ENCODE measurements at regions not wholly inside any gene's neighbourhood (a gene's known extent, or its start where the extent isn't known, plus 50 kb on each side); places are given as distances from the start of the nearest gene placed in this dataset.

GRCh38 chr17:12402963-12403622 lies 262.6 kb upstream of the MYOCD start:
- no peak for TF ChIP-seq ZNF232 (CRISPR knock-in tag; IDR thresholded peaks at IDR 0.05)
- no peak for TF ChIP-seq JAZF1 (CRISPR knock-in tag; IDR thresholded peaks at IDR 0.05)
- no peak for TF ChIP-seq TEAD1 (CRISPR knock-in tag; IDR thresholded peaks at IDR 0.05)
- TF ChIP-seq RORB (CRISPR knock-in tag; IDR thresholded peaks at IDR 0.05) = no peak
- TF ChIP-seq, protein P1, sequence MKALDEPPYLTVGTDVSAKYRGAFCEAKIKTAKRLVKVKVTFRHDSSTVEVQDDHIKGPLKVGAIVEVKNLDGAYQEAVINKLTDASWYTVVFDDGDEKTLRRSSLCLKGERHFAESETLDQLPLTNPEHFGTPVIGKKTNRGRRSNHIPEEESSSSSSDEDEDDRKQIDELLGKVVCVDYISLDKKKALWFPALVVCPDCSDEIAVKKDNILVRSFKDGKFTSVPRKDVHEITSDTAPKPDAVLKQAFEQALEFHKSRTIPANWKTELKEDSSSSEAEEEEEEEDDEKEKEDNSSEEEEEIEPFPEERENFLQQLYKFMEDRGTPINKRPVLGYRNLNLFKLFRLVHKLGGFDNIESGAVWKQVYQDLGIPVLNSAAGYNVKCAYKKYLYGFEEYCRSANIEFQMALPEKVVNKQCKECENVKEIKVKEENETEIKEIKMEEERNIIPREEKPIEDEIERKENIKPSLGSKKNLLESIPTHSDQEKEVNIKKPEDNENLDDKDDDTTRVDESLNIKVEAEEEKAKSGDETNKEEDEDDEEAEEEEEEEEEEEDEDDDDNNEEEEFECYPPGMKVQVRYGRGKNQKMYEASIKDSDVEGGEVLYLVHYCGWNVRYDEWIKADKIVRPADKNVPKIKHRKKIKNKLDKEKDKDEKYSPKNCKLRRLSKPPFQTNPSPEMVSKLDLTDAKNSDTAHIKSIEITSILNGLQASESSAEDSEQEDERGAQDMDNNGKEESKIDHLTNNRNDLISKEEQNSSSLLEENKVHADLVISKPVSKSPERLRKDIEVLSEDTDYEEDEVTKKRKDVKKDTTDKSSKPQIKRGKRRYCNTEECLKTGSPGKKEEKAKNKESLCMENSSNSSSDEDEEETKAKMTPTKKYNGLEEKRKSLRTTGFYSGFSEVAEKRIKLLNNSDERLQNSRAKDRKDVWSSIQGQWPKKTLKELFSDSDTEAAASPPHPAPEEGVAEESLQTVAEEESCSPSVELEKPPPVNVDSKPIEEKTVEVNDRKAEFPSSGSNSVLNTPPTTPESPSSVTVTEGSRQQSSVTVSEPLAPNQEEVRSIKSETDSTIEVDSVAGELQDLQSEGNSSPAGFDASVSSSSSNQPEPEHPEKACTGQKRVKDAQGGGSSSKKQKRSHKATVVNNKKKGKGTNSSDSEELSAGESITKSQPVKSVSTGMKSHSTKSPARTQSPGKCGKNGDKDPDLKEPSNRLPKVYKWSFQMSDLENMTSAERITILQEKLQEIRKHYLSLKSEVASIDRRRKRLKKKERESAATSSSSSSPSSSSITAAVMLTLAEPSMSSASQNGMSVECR (CRISPR knock-in tag; IDR thresholded peaks at IDR 0.05; ENCODE audit: borderline replicate concordance) = no peak
- TF ChIP-seq AR (CRISPR knock-in tag; IDR thresholded peaks at IDR 0.05) = no peak
- no peak for TF ChIP-seq GABPB1 (CRISPR knock-in tag; IDR thresholded peaks at IDR 0.05)
- no peak for TF ChIP-seq TP53 (CRISPR knock-in tag; IDR thresholded peaks at IDR 0.05)
- TF ChIP-seq ATF6 (CRISPR knock-in tag; IDR thresholded peaks at IDR 0.05) = no peak
- TF ChIP-seq, protein P2, sequence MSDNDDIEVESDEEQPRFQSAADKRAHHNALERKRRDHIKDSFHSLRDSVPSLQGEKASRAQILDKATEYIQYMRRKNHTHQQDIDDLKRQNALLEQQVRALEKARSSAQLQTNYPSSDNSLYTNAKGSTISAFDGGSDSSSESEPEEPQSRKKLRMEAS (CRISPR knock-in tag; IDR thresholded peaks at IDR 0.05) = no peak
- TF ChIP-seq, protein P3, sequence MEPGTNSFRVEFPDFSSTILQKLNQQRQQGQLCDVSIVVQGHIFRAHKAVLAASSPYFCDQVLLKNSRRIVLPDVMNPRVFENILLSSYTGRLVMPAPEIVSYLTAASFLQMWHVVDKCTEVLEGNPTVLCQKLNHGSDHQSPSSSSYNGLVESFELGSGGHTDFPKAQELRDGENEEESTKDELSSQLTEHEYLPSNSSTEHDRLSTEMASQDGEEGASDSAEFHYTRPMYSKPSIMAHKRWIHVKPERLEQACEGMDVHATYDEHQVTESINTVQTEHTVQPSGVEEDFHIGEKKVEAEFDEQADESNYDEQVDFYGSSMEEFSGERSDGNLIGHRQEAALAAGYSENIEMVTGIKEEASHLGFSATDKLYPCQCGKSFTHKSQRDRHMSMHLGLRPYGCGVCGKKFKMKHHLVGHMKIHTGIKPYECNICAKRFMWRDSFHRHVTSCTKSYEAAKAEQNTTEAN (CRISPR knock-in tag; IDR thresholded peaks at IDR 0.05) = no peak
- TF ChIP-seq STAT6 (CRISPR knock-in tag; conservative IDR thresholded peaks at IDR 0.05; ENCODE audit: low read depth) = no peak
- no peak for TF ChIP-seq CBFB (CRISPR knock-in tag; IDR thresholded peaks at IDR 0.05; ENCODE audit: low read depth)
- no peak for TF ChIP-seq SP1 (CRISPR knock-in tag; conservative IDR thresholded peaks at IDR 0.05)
- no peak for TF ChIP-seq ESRRA (CRISPR knock-in tag; IDR thresholded peaks at IDR 0.05; ENCODE audit: borderline replicate concordance)
- no peak for TF ChIP-seq NFATC4 (CRISPR knock-in tag; IDR thresholded peaks at IDR 0.05)
- no peak for TF ChIP-seq CREB1 (CRISPR knock-in tag; IDR thresholded peaks at IDR 0.05)
- no peak for TF ChIP-seq E2F5 (CRISPR knock-in tag; IDR thresholded peaks at IDR 0.05)
- TF ChIP-seq, protein P4, sequence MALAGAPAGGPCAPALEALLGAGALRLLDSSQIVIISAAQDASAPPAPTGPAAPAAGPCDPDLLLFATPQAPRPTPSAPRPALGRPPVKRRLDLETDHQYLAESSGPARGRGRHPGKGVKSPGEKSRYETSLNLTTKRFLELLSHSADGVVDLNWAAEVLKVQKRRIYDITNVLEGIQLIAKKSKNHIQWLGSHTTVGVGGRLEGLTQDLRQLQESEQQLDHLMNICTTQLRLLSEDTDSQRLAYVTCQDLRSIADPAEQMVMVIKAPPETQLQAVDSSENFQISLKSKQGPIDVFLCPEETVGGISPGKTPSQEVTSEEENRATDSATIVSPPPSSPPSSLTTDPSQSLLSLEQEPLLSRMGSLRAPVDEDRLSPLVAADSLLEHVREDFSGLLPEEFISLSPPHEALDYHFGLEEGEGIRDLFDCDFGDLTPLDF (CRISPR knock-in tag; IDR thresholded peaks at IDR 0.05) = no peak
- Mint-ChIP-seq H3K4me3 (no peak overlapping the region), H3K4me1 (no peaks in the 10 kb centered on the region), H3K27ac (no peak overlapping the region), H3K9me3 (0 out of 2 replicates have a peak, but pooled peaks cover 4% of the 10 kb centered on the region), H3K36me3 (no peaks in the 10 kb centered on the region), H3K27me3 (ENCODE audit: low read depth) (no peaks in the 10 kb centered on the region)
- ChIA-PET POLR2A (no interaction called here), CTCF (no interaction called here)
- DNase-seq (ENCODE audit: low spot score) (no peak), ATAC-seq (no peak)

Measured in WTC11 (cell line).